Esophagus squamous epithelium (tissue), 4 donors: ENCODE measurements at regions not wholly inside any gene's neighbourhood (a gene's known extent, or its start where the extent isn't known, plus 50 kb on each side); places are given as distances from the start of the nearest gene placed in this dataset.
"Not testable (repeated sequence)": the region's sequence is repeated elsewhere in the genome, so short reads cannot be mapped to it uniquely, and the experiment has no call there.

Source experiments
- CTCF ChIP-seq, 6 experiments: fragments of 450-650 bp in 4 of 6; fragments of 200-600 bp in 2 of 6; sonication (generic) in 2 of 6; IDR thresholded peaks; one replicate each; pipeline ENCODE4 v1.5.1; 2016 to 2019; ENCODE audit warnings: antibody characterized with exemption in 6 of 6, mild to moderate bottlenecking in 4 of 6, moderate library complexity in 4 of 6
- POLR2A ChIP-seq, 4 donors: fragments of 450-650 bp; IDR thresholded peaks; one replicate each; pipeline ENCODE4 v1.6.1; 2017; ENCODE audit warnings: antibody characterized with exemption in 4 of 4, mild to moderate bottlenecking in 4 of 4, moderate library complexity in 3 of 4

GRCh38 chr1:4489992-4490391, 164.4 kb upstream of the AJAP1 start:
- not testable (repeated sequence) for TF ChIP-seq POLR2A, CTCF (IDR thresholded peaks at IDR 0.05)
